Liver (tissue), 7 donors: ENCODE measurements at regions not wholly inside any gene's neighbourhood (a gene's known extent, or its start where the extent isn't known, plus 50 kb on each side); places are given as distances from the start of the nearest gene placed in this dataset.

ENCODE experiments used
- DNase-seq: peaks from one replicate; pipeline ENCODE4 v3.0.0-alpha.2; 2017; ENCODE audit warnings: low spot score
- H3K27ac ChIP-seq, 2 donors: one replicate each; pipeline ENCODE4 v1.7.0; 2013; ENCODE audit warnings: inconsistent platforms in 2 of 2, low read length in 2 of 2, control low read depth in 1 of 2, low read depth in 1 of 2, mild to moderate bottlenecking in 1 of 2
- H3K27me3 ChIP-seq, 4 donors: one replicate each; pipeline versions ENCODE4 v1.6.1 to v1.7.0; 2013; ENCODE audit warnings: low read length in 3 of 4, inconsistent platforms in 1 of 4, mild to moderate bottlenecking in 1 of 4, moderate library complexity in 1 of 4; ENCODE audit not compliant: control insufficient read depth in 4 of 4, insufficient read depth in 4 of 4
- H3K36me3 ChIP-seq, 4 donors: one replicate each; pipeline versions ENCODE4 v1.6.1 to v1.7.0; 2013; ENCODE audit warnings: low read length in 3 of 4, mild to moderate bottlenecking in 3 of 4, low read depth in 1 of 4, moderate library complexity in 1 of 4; ENCODE audit not compliant: control insufficient read depth in 4 of 4, insufficient read depth in 3 of 4
- H3K4me1 ChIP-seq, 4 donors: one replicate each; pipeline versions ENCODE4 v1.6.1 to v1.7.0; 2013; ENCODE audit warnings: low read length in 3 of 4, mild to moderate bottlenecking in 3 of 4, moderate library complexity in 1 of 4; ENCODE audit not compliant: control insufficient read depth in 4 of 4, insufficient read depth in 4 of 4
- H3K4me3 ChIP-seq, 3 donors: one replicate each; pipeline versions ENCODE4 v1.6.1 to v1.7.0; 2013; ENCODE audit warnings: low read length in 3 of 3, control low read depth in 1 of 3, low read depth in 1 of 3, mild to moderate bottlenecking in 1 of 3
- H3K9ac ChIP-seq, 2 donors: one replicate each; pipeline ENCODE4 v1.7.0; 2013; ENCODE audit warnings: low read length in 2 of 2, mild to moderate bottlenecking in 2 of 2, moderate library complexity in 2 of 2, control low read depth in 1 of 2, low read depth in 1 of 2
- H3K9me3 ChIP-seq, 4 donors: one replicate each; pipeline versions ENCODE4 v1.6.1 to v1.7.0; 2013; ENCODE audit warnings: low read length in 3 of 4; ENCODE audit not compliant: control insufficient read depth in 4 of 4
- EGR1 ChIP-seq, 2 donors: IDR thresholded peaks; 2 replicates each; pipeline ENCODE4 v1.6.1; 2016 to 2018; ENCODE audit warnings: antibody characterized with exemption in 2 of 2, low read depth in 2 of 2
- FOXA2 ChIP-seq: IDR thresholded peaks from 2 replicates; pipeline ENCODE4 v1.6.1; 2016; ENCODE audit warnings: antibody characterized with exemption
- GABPA ChIP-seq, 2 donors: IDR thresholded peaks in 1 of 2; conservative IDR thresholded peaks in 1 of 2; 2 replicates each; pipeline ENCODE4 v1.6.1; 2016; ENCODE audit warnings: antibody characterized with exemption in 2 of 2, mild to moderate bottlenecking in 1 of 2, moderate library complexity in 1 of 2
- HNF4A ChIP-seq, 2 donors: conservative IDR thresholded peaks; 2 replicates each; pipeline ENCODE4 v1.6.1; 2016; ENCODE audit warnings: antibody characterized with exemption in 2 of 2, mild to moderate bottlenecking in 2 of 2
- HNF4G ChIP-seq: IDR thresholded peaks from 2 replicates; pipeline ENCODE4 v1.6.1; 2016; ENCODE audit warnings: antibody characterized with exemption
- JUND ChIP-seq, 2 donors: IDR thresholded peaks; 2 replicates each; pipeline ENCODE4 v1.6.1; 2016; ENCODE audit warnings: antibody characterized with exemption in 2 of 2
- NR2F2 ChIP-seq: IDR thresholded peaks from 2 replicates; pipeline ENCODE4 v1.6.1; 2016; ENCODE audit warnings: antibody characterized with exemption
- RAD21 ChIP-seq, 2 donors: IDR thresholded peaks; 2 replicates each; pipeline ENCODE4 v1.6.1; 2016; ENCODE audit warnings: antibody characterized with exemption in 2 of 2, mild to moderate bottlenecking in 2 of 2
- SP1 ChIP-seq: IDR thresholded peaks from 2 replicates; pipeline ENCODE4 v1.6.1; 2018; ENCODE audit warnings: antibody characterized with exemption, mild to moderate bottlenecking
- TAF1 ChIP-seq: conservative IDR thresholded peaks from 2 replicates; pipeline ENCODE4 v1.6.1; 2016; ENCODE audit warnings: antibody characterized with exemption, mild to moderate bottlenecking
- YY1 ChIP-seq: IDR thresholded peaks from 2 replicates; pipeline ENCODE4 v1.6.1; 2016; ENCODE audit warnings: antibody characterized with exemption, mild to moderate bottlenecking
- WGBS: extraction: QIAGEN DNeasy Blood & Tissue Kit; methylation state at CpG from one replicate; pipeline ENCODE4 v1.1.7; 2013; 5-methylcytosine and 5-hydroxymethylcytosine counted together
- TF ChIP-seq, protein P1 (sequence below): IDR thresholded peaks from 2 replicates; pipeline ENCODE4 v1.6.1; 2016; ENCODE audit warnings: antibody characterized with exemption
- TF ChIP-seq, protein P2 (sequence below): IDR thresholded peaks from 2 replicates; pipeline ENCODE4 v1.6.1; 2016; ENCODE audit warnings: antibody characterized with exemption
- TF ChIP-seq, protein P3 (sequence below): IDR thresholded peaks from 2 replicates; pipeline ENCODE4 v1.6.1; 2016; ENCODE audit warnings: antibody characterized with exemption
- TF ChIP-seq, protein P4 (sequence below): IDR thresholded peaks from 2 replicates; pipeline ENCODE4 v1.6.1; 2016; ENCODE audit warnings: antibody characterized with exemption, mild to moderate bottlenecking
- donor health status: healthy.
- donor health status: healthy.
- donor health status: healthy.
- donor health status: healthy.

DNA sequence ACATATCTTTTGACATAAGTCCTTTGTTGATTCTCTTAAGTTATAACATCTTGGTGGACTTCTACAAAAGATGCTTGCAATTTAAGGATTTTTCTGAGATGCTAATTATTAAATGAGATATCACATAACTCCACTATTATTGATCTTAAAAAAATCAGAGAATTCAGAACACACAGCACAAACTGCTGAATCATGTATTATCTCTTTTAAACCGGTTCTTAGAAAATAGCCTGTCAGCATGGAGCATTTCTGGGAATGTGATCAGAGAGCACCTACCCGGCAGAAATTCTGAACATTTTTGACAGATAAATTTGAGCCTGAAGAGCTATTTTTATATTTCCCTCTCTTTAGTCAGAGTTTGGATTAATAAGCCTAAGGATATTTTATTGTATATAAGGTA is 50.2 kb upstream of the PCLO start:
- no peak overlapping the region for H3K4me3 ChIP-seq
- H3K4me1 ChIP-seq, result no peaks in the 10 kb centered on the region
- H3K9ac ChIP-seq, result no peak overlapping the region
- H3K36me3 ChIP-seq, result no peaks in the 10 kb centered on the region
- DNase-seq, result no peak
- no peaks in the 10 kb centered on the region for H3K9me3 ChIP-seq
- H3K27me3 ChIP-seq, result no peaks in the 10 kb centered on the region
- no peak overlapping the region for H3K27ac ChIP-seq
- WGBS, result 71% methylated on average over 2 of the region's 2 CpGs
- no peak for TF ChIP-seq RAD21 (IDR thresholded peaks at IDR 0.05)
- TF ChIP-seq EGR1 (IDR thresholded peaks at IDR 0.05; ENCODE audit: low read depth in 2 of 2), result no peak
- TF ChIP-seq, protein P1, sequence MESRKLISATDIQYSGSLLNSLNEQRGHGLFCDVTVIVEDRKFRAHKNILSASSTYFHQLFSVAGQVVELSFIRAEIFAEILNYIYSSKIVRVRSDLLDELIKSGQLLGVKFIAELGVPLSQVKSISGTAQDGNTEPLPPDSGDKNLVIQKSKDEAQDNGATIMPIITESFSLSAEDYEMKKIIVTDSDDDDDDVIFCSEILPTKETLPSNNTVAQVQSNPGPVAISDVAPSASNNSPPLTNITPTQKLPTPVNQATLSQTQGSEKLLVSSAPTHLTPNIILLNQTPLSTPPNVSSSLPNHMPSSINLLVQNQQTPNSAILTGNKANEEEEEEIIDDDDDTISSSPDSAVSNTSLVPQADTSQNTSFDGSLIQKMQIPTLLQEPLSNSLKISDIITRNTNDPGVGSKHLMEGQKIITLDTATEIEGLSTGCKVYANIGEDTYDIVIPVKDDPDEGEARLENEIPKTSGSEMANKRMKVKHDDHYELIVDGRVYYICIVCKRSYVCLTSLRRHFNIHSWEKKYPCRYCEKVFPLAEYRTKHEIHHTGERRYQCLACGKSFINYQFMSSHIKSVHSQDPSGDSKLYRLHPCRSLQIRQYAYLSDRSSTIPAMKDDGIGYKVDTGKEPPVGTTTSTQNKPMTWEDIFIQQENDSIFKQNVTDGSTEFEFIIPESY, result no peak
- no peak for TF ChIP-seq HNF4A (conservative IDR thresholded peaks at IDR 0.05)
- no peak for TF ChIP-seq SP1
- TF ChIP-seq HNF4G, result no peak
- no peak for TF ChIP-seq FOXA2
- TF ChIP-seq, protein P2, sequence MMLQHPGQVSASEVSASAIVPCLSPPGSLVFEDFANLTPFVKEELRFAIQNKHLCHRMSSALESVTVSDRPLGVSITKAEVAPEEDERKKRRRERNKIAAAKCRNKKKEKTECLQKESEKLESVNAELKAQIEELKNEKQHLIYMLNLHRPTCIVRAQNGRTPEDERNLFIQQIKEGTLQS, result no peak
- TF ChIP-seq YY1, result no peak
- no peak for TF ChIP-seq JUND (IDR thresholded peaks at IDR 0.05)
- TF ChIP-seq, protein P3, sequence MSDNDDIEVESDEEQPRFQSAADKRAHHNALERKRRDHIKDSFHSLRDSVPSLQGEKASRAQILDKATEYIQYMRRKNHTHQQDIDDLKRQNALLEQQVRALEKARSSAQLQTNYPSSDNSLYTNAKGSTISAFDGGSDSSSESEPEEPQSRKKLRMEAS, result no peak
- TF ChIP-seq, protein P4, sequence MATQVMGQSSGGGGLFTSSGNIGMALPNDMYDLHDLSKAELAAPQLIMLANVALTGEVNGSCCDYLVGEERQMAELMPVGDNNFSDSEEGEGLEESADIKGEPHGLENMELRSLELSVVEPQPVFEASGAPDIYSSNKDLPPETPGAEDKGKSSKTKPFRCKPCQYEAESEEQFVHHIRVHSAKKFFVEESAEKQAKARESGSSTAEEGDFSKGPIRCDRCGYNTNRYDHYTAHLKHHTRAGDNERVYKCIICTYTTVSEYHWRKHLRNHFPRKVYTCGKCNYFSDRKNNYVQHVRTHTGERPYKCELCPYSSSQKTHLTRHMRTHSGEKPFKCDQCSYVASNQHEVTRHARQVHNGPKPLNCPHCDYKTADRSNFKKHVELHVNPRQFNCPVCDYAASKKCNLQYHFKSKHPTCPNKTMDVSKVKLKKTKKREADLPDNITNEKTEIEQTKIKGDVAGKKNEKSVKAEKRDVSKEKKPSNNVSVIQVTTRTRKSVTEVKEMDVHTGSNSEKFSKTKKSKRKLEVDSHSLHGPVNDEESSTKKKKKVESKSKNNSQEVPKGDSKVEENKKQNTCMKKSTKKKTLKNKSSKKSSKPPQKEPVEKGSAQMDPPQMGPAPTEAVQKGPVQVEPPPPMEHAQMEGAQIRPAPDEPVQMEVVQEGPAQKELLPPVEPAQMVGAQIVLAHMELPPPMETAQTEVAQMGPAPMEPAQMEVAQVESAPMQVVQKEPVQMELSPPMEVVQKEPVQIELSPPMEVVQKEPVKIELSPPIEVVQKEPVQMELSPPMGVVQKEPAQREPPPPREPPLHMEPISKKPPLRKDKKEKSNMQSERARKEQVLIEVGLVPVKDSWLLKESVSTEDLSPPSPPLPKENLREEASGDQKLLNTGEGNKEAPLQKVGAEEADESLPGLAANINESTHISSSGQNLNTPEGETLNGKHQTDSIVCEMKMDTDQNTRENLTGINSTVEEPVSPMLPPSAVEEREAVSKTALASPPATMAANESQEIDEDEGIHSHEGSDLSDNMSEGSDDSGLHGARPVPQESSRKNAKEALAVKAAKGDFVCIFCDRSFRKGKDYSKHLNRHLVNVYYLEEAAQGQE, result no peak
- no peak for TF ChIP-seq TAF1
- no peak for TF ChIP-seq GABPA (IDR thresholded peaks at IDR 0.05 in 1 of 2, conservative IDR thresholded peaks at IDR 0.05 in 1 of 2)
- TF ChIP-seq NR2F2, result no peak
